KMS-11 (cell line): ENCODE measurements at regions not wholly inside any gene's neighbourhood (a gene's known extent, or its start where the extent isn't known, plus 50 kb on each side); places are given as distances from the start of the nearest gene placed in this dataset.

Experiments
- H2AFZ ChIP-seq: fragments of 200-600 bp; sonication (generic); 2 replicates; pipeline ENCODE4 v1.6.1; 2016; ENCODE audit warnings: antibody characterized with exemption, mixed run types, low read depth
- H3K27ac ChIP-seq: fragments of 200-600 bp; sonication (generic); 2 replicates; pipeline ENCODE4 v1.6.1; 2016; ENCODE audit warnings: mild to moderate bottlenecking, mixed run types
- H3K27me3 ChIP-seq: fragments of 200-600 bp; sonication (generic); 2 replicates; pipeline ENCODE4 v1.6.1; 2017; ENCODE audit warnings: mild to moderate bottlenecking, low read depth, mixed run types, moderate library complexity; ENCODE audit not compliant: insufficient read depth
- H3K36me3 ChIP-seq: fragments of 200-600 bp; sonication (generic); 2 replicates; pipeline ENCODE4 v1.6.1; 2017; ENCODE audit warnings: mild to moderate bottlenecking, mixed run types; ENCODE audit not compliant: insufficient read depth
- H3K4me1 ChIP-seq: fragments of 200-600 bp; sonication (generic); 2 replicates; pipeline ENCODE4 v1.6.1; 2016; ENCODE audit warnings: mild to moderate bottlenecking, low read depth, mixed run types; ENCODE audit not compliant: poor library complexity, severe bottlenecking
- H3K4me2 ChIP-seq: fragments of 200-600 bp; sonication (generic); 2 replicates; pipeline ENCODE4 v1.7.0; 2016; ENCODE audit warnings: mild to moderate bottlenecking, mixed run types
- H3K4me3 ChIP-seq: fragments of 200-600 bp; sonication (generic); IDR thresholded peaks from 2 replicates; pipeline ENCODE4 v1.6.1; 2017; ENCODE audit warnings: low read depth, low read length, mixed read lengths; ENCODE audit not compliant: insufficient read depth
- H3K79me2 ChIP-seq: fragments of 200-600 bp; sonication (generic); 2 replicates; pipeline ENCODE4 v1.6.1; 2016; ENCODE audit warnings: low read depth, mixed run types; ENCODE audit not compliant: insufficient read depth
- H3K9ac ChIP-seq: fragments of 200-600 bp; sonication (generic); 2 replicates; pipeline ENCODE4 v1.6.1; 2016; ENCODE audit warnings: mild to moderate bottlenecking, mixed run types
- H4K20me1 ChIP-seq: fragments of 200-600 bp; sonication (generic); 2 replicates; pipeline ENCODE4 v1.6.1; 2016; ENCODE audit warnings: mild to moderate bottlenecking, mixed run types; ENCODE audit not compliant: insufficient read depth
- TF ChIP-seq, protein P1 (sequence below): fragments of 200-600 bp; sonication (generic); conservative IDR thresholded peaks from 2 replicates; pipeline ENCODE4 v1.6.1; 2017; ENCODE audit warnings: low read depth, mild to moderate bottlenecking, antibody characterized with exemption, low read length, moderate library complexity, mixed read lengths

DNA sequence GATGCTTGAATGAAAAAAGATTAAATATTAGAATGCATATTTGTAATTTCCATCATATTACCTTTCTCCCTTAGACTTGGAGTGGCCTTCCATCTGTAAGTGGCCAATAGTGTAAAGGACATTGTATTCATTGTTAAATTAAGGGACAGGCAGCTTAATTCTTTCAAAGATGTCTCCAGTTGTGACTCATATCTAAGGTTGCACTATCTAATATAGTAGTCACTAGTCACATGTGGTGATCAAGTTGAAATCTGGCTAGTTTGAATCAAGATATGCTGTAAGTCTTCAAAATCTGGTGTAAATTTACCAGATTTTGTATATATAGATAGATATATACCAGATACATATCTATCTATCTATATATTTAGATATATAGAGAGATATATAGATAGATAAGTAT, 52.4 kb upstream of the AGPS start:
- Histone ChIP-seq H2AFZ (no peak overlapping the region), H3K4me1 (peaks cover 4% of the 10 kb centered on the region), H3K36me3 (no peaks in the 10 kb centered on the region), H3K4me2 (no peak overlapping the region), H3K27ac (no peak overlapping the region), H3K9ac (no peak overlapping the region), H3K4me3 (no peak overlapping the region), H3K27me3 (no peaks in the 10 kb centered on the region), H3K79me2 (no peaks in the 10 kb centered on the region), H4K20me1 (no peaks in the 10 kb centered on the region)
- TF ChIP-seq, protein P1, sequence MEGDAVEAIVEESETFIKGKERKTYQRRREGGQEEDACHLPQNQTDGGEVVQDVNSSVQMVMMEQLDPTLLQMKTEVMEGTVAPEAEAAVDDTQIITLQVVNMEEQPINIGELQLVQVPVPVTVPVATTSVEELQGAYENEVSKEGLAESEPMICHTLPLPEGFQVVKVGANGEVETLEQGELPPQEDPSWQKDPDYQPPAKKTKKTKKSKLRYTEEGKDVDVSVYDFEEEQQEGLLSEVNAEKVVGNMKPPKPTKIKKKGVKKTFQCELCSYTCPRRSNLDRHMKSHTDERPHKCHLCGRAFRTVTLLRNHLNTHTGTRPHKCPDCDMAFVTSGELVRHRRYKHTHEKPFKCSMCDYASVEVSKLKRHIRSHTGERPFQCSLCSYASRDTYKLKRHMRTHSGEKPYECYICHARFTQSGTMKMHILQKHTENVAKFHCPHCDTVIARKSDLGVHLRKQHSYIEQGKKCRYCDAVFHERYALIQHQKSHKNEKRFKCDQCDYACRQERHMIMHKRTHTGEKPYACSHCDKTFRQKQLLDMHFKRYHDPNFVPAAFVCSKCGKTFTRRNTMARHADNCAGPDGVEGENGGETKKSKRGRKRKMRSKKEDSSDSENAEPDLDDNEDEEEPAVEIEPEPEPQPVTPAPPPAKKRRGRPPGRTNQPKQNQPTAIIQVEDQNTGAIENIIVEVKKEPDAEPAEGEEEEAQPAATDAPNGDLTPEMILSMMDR: no peak

DNA sequence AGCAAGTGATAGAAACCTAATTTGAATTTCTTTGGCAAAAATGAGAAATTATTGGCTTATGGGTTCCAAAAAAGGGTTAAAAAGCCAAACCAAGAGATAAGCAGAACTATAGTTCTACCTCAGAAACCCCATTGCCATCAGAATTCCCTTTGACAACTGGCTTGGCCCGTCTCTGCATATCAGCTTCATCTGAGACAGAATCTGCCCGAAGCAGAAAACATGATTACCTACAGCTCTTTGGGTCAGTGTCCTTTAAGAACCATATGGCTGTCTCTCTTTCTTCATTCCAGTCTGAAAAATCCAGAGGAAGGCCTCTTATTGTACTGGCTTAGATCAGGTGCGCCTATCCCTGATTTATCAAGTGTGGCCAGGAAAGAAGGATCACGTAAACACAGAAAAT, 49.8 kb upstream of the AGPS start:
- Histone ChIP-seq H3K79me2 (no peaks in the 10 kb centered on the region), H3K27ac (no peak overlapping the region)
- TF ChIP-seq, protein P1: no peak

More for the DNA sequence above, 49.8 kb upstream of the AGPS start:
- H3K4me2 ChIP-seq: no peak overlapping the region
- no peaks in the 10 kb centered on the region for H3K27me3 ChIP-seq
- H2AFZ ChIP-seq: no peak overlapping the region
- no peaks in the 10 kb centered on the region for H4K20me1 ChIP-seq
- H3K4me3 ChIP-seq: no peak overlapping the region
- no peak overlapping the region for H3K9ac ChIP-seq
- no peaks in the 10 kb centered on the region for H3K36me3 ChIP-seq
- peaks cover 4% of the 10 kb centered on the region for H3K4me1 ChIP-seq
